Loucy (cell line): ENCODE measurements at regions not wholly inside any gene's neighbourhood (a gene's known extent, or its start where the extent isn't known, plus 50 kb on each side); places are given as distances from the start of the nearest gene placed in this dataset.
"Not testable (repeated sequence)": the region's sequence is repeated elsewhere in the genome, so short reads cannot be mapped to it uniquely, and the experiment has no call there.

Experiments
- H2AFZ ChIP-seq: fragments of 200-600 bp; sonication (generic); 2 replicates; pipeline ENCODE4 v1.6.0; 2016; ENCODE audit warnings: antibody characterized with exemption, mild to moderate bottlenecking, low read length, moderate library complexity
- H3F3A ChIP-seq: fragments of 200-600 bp; 2 replicates; pipeline ENCODE4 v1.6.0; 2016; ENCODE audit warnings: antibody characterized with exemption, low read depth, mild to moderate bottlenecking
- H3K27me3 ChIP-seq: fragments of 200-600 bp; sonication (generic); 2 replicates; pipeline ENCODE4 v1.6.1; 2014; ENCODE audit warnings: low read length, mild to moderate bottlenecking; ENCODE audit not compliant: insufficient read depth, poor library complexity, severe bottlenecking
- H3K36me3 ChIP-seq: fragments of 200-600 bp; sonication (generic); 2 replicates; pipeline ENCODE4 v1.6.1; 2016; ENCODE audit warnings: low read length; ENCODE audit not compliant: insufficient read depth
- H3K4me1 ChIP-seq: fragments of 200-600 bp; sonication (generic); 2 replicates; pipeline ENCODE4 v1.5.1; 2014; ENCODE audit warnings: low read length, mild to moderate bottlenecking; ENCODE audit not compliant: insufficient read depth, poor library complexity, severe bottlenecking
- H3K4me2 ChIP-seq: fragments of 200-600 bp; sonication (generic); 2 replicates; pipeline ENCODE4 v1.6.0; 2014; ENCODE audit warnings: antibody characterized with exemption, low read length, low read depth, mild to moderate bottlenecking; ENCODE audit not compliant: poor library complexity, severe bottlenecking
- H3K4me3 ChIP-seq: fragments of 200-600 bp; sonication (generic); 2 replicates; pipeline ENCODE4 v1.5.1; 2014; ENCODE audit warnings: low read length, mild to moderate bottlenecking, mixed read lengths; ENCODE audit not compliant: poor library complexity, severe bottlenecking
- H3K79me2 ChIP-seq: fragments of 200-600 bp; sonication (generic); 2 replicates; pipeline ENCODE4 v1.6.1; 2014; ENCODE audit warnings: low read length; ENCODE audit not compliant: insufficient read depth
- H3K9ac ChIP-seq: fragments of 200-600 bp; sonication (generic); 2 replicates; pipeline ENCODE4 v1.6.0; 2014; ENCODE audit warnings: mild to moderate bottlenecking, low read depth, low read length, moderate library complexity; ENCODE audit not compliant: poor library complexity, severe bottlenecking
- H3K9me2 ChIP-seq: fragments of 200-600 bp; sonication (generic); replicated peaks from 2 replicates; pipeline ENCODE4 v1.6.1; 2016; ENCODE audit warnings: low read depth, low read length, mixed read lengths
- H3K9me3 ChIP-seq: fragments of 200-600 bp; sonication (generic); 2 replicates; pipeline ENCODE4 v1.6.1; 2014; ENCODE audit warnings: mild to moderate bottlenecking, antibody characterized with exemption, low read length, low read depth; ENCODE audit not compliant: insufficient read depth
- H4K20me1 ChIP-seq: fragments of 200-600 bp; sonication (generic); 2 replicates; pipeline ENCODE4 v1.6.0; 2014; ENCODE audit warnings: antibody characterized with exemption, low read length, mild to moderate bottlenecking; ENCODE audit not compliant: insufficient read depth, poor library complexity, severe bottlenecking
- EZH2phosphoT487 ChIP-seq: fragments of 200-600 bp; IDR thresholded peaks from 2 replicates; pipeline ENCODE4 v1.6.1; 2018; ENCODE audit warnings: antibody characterized with exemption, mild to moderate bottlenecking, moderate library complexity, borderline replicate concordance
- TF ChIP-seq, protein P1 (sequence below): fragments of 200-600 bp; sonication (generic); conservative IDR thresholded peaks from 2 replicates; pipeline ENCODE4 v1.5.1; 2014; ENCODE audit warnings: mild to moderate bottlenecking, antibody characterized with exemption, low read length

DNA sequence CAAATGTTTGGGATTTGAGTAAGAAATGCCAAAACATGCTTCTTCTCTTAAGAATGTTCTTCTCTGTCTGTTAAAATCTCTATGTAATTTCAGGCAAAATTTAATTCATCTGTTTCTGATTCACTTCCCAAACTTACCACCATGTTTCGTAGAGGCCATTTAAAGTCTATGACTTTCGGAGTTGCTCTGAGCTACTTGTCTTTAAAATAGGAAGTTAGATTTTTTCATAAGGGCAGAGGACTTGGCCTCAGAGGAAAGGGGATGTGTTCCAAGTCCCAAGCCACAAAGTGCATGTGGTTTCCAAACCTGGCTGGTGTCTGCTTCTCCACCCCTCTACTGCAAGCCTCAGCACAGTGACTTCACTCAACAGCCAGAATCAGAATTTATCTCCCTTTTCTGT is 111.3 kb upstream of the ADRA1B start:
- H3K4me3 ChIP-seq, result no peak overlapping the region
- no peaks in the 10 kb centered on the region for H3K79me2 ChIP-seq
- H2AFZ ChIP-seq, result no peak overlapping the region
- no peaks in the 10 kb centered on the region for H3K27me3 ChIP-seq
- H3K4me2 ChIP-seq, result no peak overlapping the region
- H3F3A ChIP-seq, result no peaks in the 10 kb centered on the region
- no peaks in the 10 kb centered on the region for H3K4me1 ChIP-seq
- TF ChIP-seq, protein P1, sequence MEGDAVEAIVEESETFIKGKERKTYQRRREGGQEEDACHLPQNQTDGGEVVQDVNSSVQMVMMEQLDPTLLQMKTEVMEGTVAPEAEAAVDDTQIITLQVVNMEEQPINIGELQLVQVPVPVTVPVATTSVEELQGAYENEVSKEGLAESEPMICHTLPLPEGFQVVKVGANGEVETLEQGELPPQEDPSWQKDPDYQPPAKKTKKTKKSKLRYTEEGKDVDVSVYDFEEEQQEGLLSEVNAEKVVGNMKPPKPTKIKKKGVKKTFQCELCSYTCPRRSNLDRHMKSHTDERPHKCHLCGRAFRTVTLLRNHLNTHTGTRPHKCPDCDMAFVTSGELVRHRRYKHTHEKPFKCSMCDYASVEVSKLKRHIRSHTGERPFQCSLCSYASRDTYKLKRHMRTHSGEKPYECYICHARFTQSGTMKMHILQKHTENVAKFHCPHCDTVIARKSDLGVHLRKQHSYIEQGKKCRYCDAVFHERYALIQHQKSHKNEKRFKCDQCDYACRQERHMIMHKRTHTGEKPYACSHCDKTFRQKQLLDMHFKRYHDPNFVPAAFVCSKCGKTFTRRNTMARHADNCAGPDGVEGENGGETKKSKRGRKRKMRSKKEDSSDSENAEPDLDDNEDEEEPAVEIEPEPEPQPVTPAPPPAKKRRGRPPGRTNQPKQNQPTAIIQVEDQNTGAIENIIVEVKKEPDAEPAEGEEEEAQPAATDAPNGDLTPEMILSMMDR, result no peak
- TF ChIP-seq EZH2phosphoT487, result no peak
- H4K20me1 ChIP-seq, result no peaks in the 10 kb centered on the region
- no peaks in the 10 kb centered on the region for H3K36me3 ChIP-seq
- H3K9me3 ChIP-seq, result no peaks in the 10 kb centered on the region
- no peak overlapping the region for H3K9ac ChIP-seq
- H3K9me2 ChIP-seq, result no peaks in the 10 kb centered on the region

DNA sequence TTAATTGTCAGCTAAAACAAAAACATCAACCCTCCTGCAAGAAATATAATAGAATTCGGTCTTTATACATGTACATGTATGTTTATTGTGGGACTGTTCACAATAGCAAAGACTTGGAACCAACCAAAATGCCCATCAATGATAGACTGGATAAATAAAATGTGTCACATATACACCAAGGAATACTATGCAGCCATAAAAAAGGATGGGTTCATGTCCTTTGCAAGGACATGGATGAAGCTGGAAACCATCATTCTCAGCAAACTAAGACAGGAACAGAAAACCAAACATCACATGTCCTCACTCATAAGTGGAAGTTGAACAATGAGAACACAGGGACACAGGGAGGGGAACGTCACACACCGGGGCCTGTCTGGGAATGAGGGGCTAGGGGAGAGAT is 109.1 kb upstream of the ADRA1B start:
- H3K9ac ChIP-seq, H3K4me2 ChIP-seq, H3K9me2 ChIP-seq, H3K4me3 ChIP-seq, H3K27me3 ChIP-seq, H3F3A ChIP-seq, H3K79me2 ChIP-seq, H3K36me3 ChIP-seq, H3K9me3 ChIP-seq, H2AFZ ChIP-seq, H3K4me1 ChIP-seq, H4K20me1 ChIP-seq: not testable (repeated sequence)

DNA sequence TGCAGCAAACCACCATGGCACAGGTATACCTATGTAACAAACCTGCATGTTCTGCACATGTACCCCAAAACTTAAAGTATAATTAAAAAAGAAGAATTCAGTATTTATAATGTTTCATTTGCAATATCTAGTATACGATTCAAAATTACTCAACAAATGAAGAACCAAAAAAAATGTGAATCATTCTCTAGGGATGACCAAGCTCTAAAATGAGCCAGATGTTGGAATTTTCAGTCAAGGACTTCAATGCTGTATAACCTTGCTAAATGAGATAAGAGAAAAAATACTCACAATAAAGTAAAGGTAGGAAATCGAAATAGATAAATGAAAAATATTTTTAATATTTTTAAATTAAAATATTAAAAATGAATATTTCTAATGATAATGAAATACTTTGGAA is 108.7 kb upstream of the ADRA1B start:
- H3K9ac ChIP-seq, result no peak overlapping the region
- H3K27me3 ChIP-seq, result no peaks in the 10 kb centered on the region
- H3F3A ChIP-seq, result no peaks in the 10 kb centered on the region
- H2AFZ ChIP-seq, result no peak overlapping the region
- H3K9me2 ChIP-seq, result no peaks in the 10 kb centered on the region
- H3K9me3 ChIP-seq, result no peaks in the 10 kb centered on the region
- H3K36me3 ChIP-seq, result no peaks in the 10 kb centered on the region
- TF ChIP-seq EZH2phosphoT487, result no peak
- TF ChIP-seq, protein P1, result no peak
- no peak overlapping the region for H3K4me3 ChIP-seq
- H3K4me1 ChIP-seq, result no peaks in the 10 kb centered on the region
- no peak overlapping the region for H3K4me2 ChIP-seq
- H4K20me1 ChIP-seq, result no peaks in the 10 kb centered on the region
- no peaks in the 10 kb centered on the region for H3K79me2 ChIP-seq

DNA sequence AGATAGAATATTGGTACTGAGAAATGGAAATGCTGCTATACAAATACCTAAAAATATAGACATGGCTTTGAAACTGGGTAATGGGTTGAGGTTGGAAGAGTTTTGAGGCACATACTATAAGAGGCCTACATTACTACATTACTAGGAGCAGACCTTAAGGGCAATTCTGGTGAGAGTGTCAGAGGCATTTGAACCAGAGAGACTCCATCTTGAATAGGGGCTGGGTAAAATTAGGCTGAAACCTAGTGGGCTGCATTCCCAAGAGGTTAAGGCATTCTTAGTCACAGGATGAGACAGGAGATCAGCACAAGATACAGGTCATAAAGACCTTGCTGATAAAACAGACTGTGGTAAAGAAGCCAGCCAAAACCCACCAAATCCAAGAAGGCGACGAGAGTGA is 104.6 kb upstream of the ADRA1B start:
- no peaks in the 10 kb centered on the region for H4K20me1 ChIP-seq
- no peaks in the 10 kb centered on the region for H3K36me3 ChIP-seq
- H3K4me2 ChIP-seq, result no peak overlapping the region
- no peak overlapping the region for H2AFZ ChIP-seq
- H3K9ac ChIP-seq, result no peak overlapping the region
- H3K9me2 ChIP-seq, result no peaks in the 10 kb centered on the region
- no peaks in the 10 kb centered on the region for H3K9me3 ChIP-seq
- no peak overlapping the region for H3K4me3 ChIP-seq
- no peak for TF ChIP-seq EZH2phosphoT487
- TF ChIP-seq, protein P1, result no peak
- H3K4me1 ChIP-seq, result no peaks in the 10 kb centered on the region
- no peaks in the 10 kb centered on the region for H3F3A ChIP-seq
- no peaks in the 10 kb centered on the region for H3K79me2 ChIP-seq
- H3K27me3 ChIP-seq, result no peaks in the 10 kb centered on the region

DNA sequence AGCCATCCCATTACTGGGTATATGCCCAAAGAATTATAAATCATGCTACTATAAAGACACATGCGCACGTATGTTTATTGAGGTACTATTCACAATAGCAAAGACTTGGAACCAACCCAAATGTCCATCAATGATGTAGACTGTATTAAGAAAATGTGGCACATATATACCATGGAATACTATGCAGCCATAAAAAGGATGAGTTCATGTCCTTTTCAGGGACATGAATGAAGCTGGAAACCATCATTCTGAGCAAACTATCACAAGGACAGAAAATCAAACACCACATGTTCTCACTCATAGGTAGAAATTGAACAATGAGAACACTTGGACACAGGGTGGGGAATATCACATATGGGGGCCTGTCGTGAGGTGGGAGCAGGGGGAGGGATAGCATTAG is 103.5 kb upstream of the ADRA1B start:
- H3K4me3 ChIP-seq, H3K4me1 ChIP-seq, H3K9me3 ChIP-seq, H3K36me3 ChIP-seq, H3K9me2 ChIP-seq, H4K20me1 ChIP-seq, H3F3A ChIP-seq, H3K4me2 ChIP-seq, H2AFZ ChIP-seq, H3K27me3 ChIP-seq, H3K9ac ChIP-seq, H3K79me2 ChIP-seq: not testable (repeated sequence)
